B cell (primary cell): ENCODE measurements at regions not wholly inside any gene's neighbourhood (a gene's known extent, or its start where the extent isn't known, plus 50 kb on each side); places are given as distances from the start of the nearest gene placed in this dataset.

Experiments
- ATAC-seq: fragments of 200-7000 bp; cut with Tn5 transposase; one replicate; pipeline ENCODE4 v1.10.0; 2021; ENCODE audit warnings: low read depth, mild to moderate bottlenecking, moderate number of reproducible peaks, moderate library complexity
- CTCF ChIA-PET: fragments of 350-600 bp; sonication (Branson Sonifier 250); formaldehyde crosslinking; loops from one replicate; lab custom pipeline; 2021; ENCODE audit warnings: antibody characterized with exemption, inconsistent platforms; lab: Charles Lee
- POLR2A ChIA-PET: fragments of 350-600 bp; sonication (Branson Sonifier 250); formaldehyde crosslinking; loops from one replicate; lab custom pipeline; 2021; ENCODE audit warnings: antibody characterized with exemption; lab: Charles Lee
- DNase-seq: peaks from one replicate; pipeline ENCODE4 v3.0.0; 2013
- H2AFZ ChIP-seq: 2 replicates; pipeline ENCODE4 v1.6.1; 2012; ENCODE audit warnings: mild to moderate bottlenecking, low read depth, low read length; ENCODE audit not compliant: insufficient read depth, poor library complexity, severe bottlenecking
- H3K27ac ChIP-seq, 2 donors: 1 replicate in 1 of 2; 2 replicates in 1 of 2; pipeline ENCODE4 v1.5.1; 2012 to 2013; ENCODE audit warnings: low read length in 2 of 2, mild to moderate bottlenecking in 2 of 2, moderate library complexity in 1 of 2
- H3K27me3 ChIP-seq, 4 experiments: fragments of 200-600 bp in 1 of 4; sonication (generic) in 1 of 4; replicated peaks in 1 of 4; 1 replicate in 2 of 4; 2 replicates in 2 of 4; pipeline versions ENCODE4 v1.6.1 to v1.7.0; 2013 to 2016; ENCODE audit warnings: low read length in 3 of 4, mild to moderate bottlenecking in 2 of 4, mixed read lengths in 1 of 4, moderate library complexity in 1 of 4; ENCODE audit not compliant: insufficient read depth in 4 of 4, control insufficient read depth in 3 of 4; ENCODE audit errors: control extremely low read depth in 1 of 4
- H3K36me3 ChIP-seq, 2 experiments: replicated peaks in 1 of 2; 1 replicate in 1 of 2; 2 replicates in 1 of 2; pipeline versions ENCODE4 v1.6.1 to v1.7.1; 2013; ENCODE audit warnings: low read length in 1 of 2; ENCODE audit not compliant: insufficient read depth in 2 of 2, control insufficient read depth in 1 of 2; ENCODE audit errors: control extremely low read depth in 1 of 2, extremely low read depth in 1 of 2
- H3K4me1 ChIP-seq, 2 donors: fragments of 200-600 bp in 1 of 2; sonication (generic) in 1 of 2; 1 replicate in 1 of 2; 2 replicates in 1 of 2; pipeline versions ENCODE4 v1.5.1 to v1.6.1; 2013 to 2017; ENCODE audit warnings: low read length in 2 of 2; ENCODE audit not compliant: control insufficient read depth in 2 of 2, insufficient read depth in 2 of 2
- H3K4me2 ChIP-seq: replicated peaks from 2 replicates; pipeline ENCODE3; 2012; ENCODE audit warnings: mild to moderate bottlenecking, low read depth, low read length; ENCODE audit not compliant: poor library complexity, severe bottlenecking
- H3K4me3 ChIP-seq, 5 experiments: fragments of 200-600 bp in 1 of 5; sonication (generic) in 1 of 5; 1 replicate in 3 of 5; 2 replicates in 2 of 5; pipeline versions ENCODE4 v1.5.1 to v1.7.0; 2011 to 2016; ENCODE audit warnings: low read length in 4 of 5, mild to moderate bottlenecking in 4 of 5, low read depth in 2 of 5, control low read depth in 1 of 5, moderate library complexity in 1 of 5; ENCODE audit not compliant: insufficient read depth in 1 of 5; ENCODE audit errors: control extremely low read depth in 1 of 5, extremely low read depth in 1 of 5
- H3K79me2 ChIP-seq: fragments of 200-600 bp; sonication (generic); one replicate; pipeline ENCODE4 v1.6.0; 2016; ENCODE audit warnings: low read length; ENCODE audit not compliant: control insufficient read depth, insufficient read depth
- H3K9ac ChIP-seq: fragments of 200-600 bp; sonication (generic); 2 replicates; pipeline ENCODE4 v1.6.1; 2017; ENCODE audit warnings: mild to moderate bottlenecking, low read length, moderate library complexity
- H3K9me3 ChIP-seq, 3 donors: one replicate each; pipeline versions ENCODE4 v1.6.1 to v1.7.1; 2013; ENCODE audit warnings: low read length in 2 of 3; ENCODE audit not compliant: control insufficient read depth in 2 of 3, insufficient read depth in 1 of 3; ENCODE audit errors: control extremely low read depth in 1 of 3
- H4K20me1 ChIP-seq: 2 replicates; pipeline ENCODE4 v1.6.0; 2012; ENCODE audit warnings: mild to moderate bottlenecking, low read length; ENCODE audit not compliant: insufficient read depth, control insufficient read depth, poor library complexity, severe bottlenecking
- H3K27ac Mint-ChIP-seq: one replicate; pipeline ENCODE4 v1.8.0; 2021; ENCODE audit warnings: mixed read lengths
- H3K27me3 Mint-ChIP-seq: one replicate; pipeline ENCODE4 v1.8.0; 2021; ENCODE audit warnings: mixed read lengths
- H3K4me1 Mint-ChIP-seq: one replicate; pipeline ENCODE4 v1.8.0; 2021; ENCODE audit warnings: mixed read lengths
- H3K4me3 Mint-ChIP-seq: one replicate; pipeline ENCODE4 v1.8.0; 2021; ENCODE audit warnings: mixed read lengths
- H3K9me3 Mint-ChIP-seq: one replicate; pipeline ENCODE4 v1.8.0; 2022; ENCODE audit warnings: mixed read lengths; ENCODE audit not compliant: insufficient read depth
- EZH2 ChIP-seq: IDR thresholded peaks from 2 replicates; pipeline ENCODE4 v1.6.1; 2012; ENCODE audit warnings: borderline replicate concordance, low read depth, mild to moderate bottlenecking, moderate library complexity, low read length; ENCODE audit not compliant: insufficient read depth, poor library complexity, severe bottlenecking
- WGBS: methylation state at CpG from one replicate; pipeline ENCODE4 v1.1.5; 2013; ENCODE audit warnings: missing lambda C conversion rate; ENCODE audit not compliant: insufficient coverage; 5-methylcytosine and 5-hydroxymethylcytosine counted together
- intact Hi-C: fragments of 100-400 bp; cut with micrococcal nuclease; formaldehyde crosslinking; loops from one replicate; pipeline ENCODE4 v1.10.0; 2022
- TF ChIP-seq, protein P1 (sequence below): fragments of 200-600 bp; IDR thresholded peaks from one replicate; pipeline ENCODE4 v1.8.0; 2022; ENCODE audit warnings: antibody characterized with exemption, mild to moderate bottlenecking

DNA sequence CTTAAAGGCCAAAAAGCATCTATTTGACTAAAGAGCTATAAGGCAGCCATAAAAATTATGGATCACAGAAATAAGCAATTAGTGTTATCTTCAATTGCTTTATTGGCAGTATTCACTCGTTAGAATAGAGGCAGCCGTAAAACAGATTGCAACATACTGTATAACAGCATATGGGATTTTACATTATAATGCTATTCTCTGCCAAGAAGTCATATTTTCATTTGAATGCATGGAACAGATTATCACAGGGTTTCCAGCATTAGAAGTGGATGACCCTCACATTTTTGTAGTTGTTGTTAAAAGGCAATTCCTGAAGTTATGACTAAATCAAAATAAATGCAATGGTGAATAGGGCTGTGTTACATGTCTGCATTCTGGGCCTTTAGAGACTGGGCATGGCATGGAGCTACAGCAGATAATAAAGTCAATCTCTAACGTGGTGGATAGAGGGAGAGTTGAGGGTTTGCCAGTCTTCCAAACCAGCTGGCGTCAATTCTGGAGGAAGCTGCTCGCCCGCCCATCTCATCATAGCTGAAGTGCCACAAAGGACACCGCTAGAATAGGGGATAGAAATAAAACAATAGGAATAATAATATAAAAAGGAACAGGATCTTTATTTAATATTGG, 155.4 kb upstream of the VRK2 start:
- no peak for DNase-seq
- Histone ChIP-seq H3K27me3 (no peaks in the 10 kb centered on the region), H3K4me3 (no peak overlapping the region), H3K79me2 (no peaks in the 10 kb centered on the region), H2AFZ (no peak overlapping the region), H3K4me1 (no peaks in the 10 kb centered on the region), H3K27ac (no peak overlapping the region), H3K36me3 (no peaks in the 10 kb centered on the region), H3K9ac (no peak overlapping the region), H3K4me2 (no peak overlapping the region), H3K9me3 (no peaks in the 10 kb centered on the region), H4K20me1 (no peaks in the 10 kb centered on the region)
- intact Hi-C loops = no loop called here
- Mint-ChIP-seq H3K9me3 (no peaks in the 10 kb centered on the region), H3K4me1 (peaks cover 15% of the 10 kb centered on the region), H3K27ac (no peak overlapping the region), H3K4me3 (no peak overlapping the region), H3K27me3 (no peaks in the 10 kb centered on the region)
- TF ChIP-seq EZH2 = no peak
- TF ChIP-seq, protein P1, sequence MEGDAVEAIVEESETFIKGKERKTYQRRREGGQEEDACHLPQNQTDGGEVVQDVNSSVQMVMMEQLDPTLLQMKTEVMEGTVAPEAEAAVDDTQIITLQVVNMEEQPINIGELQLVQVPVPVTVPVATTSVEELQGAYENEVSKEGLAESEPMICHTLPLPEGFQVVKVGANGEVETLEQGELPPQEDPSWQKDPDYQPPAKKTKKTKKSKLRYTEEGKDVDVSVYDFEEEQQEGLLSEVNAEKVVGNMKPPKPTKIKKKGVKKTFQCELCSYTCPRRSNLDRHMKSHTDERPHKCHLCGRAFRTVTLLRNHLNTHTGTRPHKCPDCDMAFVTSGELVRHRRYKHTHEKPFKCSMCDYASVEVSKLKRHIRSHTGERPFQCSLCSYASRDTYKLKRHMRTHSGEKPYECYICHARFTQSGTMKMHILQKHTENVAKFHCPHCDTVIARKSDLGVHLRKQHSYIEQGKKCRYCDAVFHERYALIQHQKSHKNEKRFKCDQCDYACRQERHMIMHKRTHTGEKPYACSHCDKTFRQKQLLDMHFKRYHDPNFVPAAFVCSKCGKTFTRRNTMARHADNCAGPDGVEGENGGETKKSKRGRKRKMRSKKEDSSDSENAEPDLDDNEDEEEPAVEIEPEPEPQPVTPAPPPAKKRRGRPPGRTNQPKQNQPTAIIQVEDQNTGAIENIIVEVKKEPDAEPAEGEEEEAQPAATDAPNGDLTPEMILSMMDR = no peak
- WGBS = 100% methylated on average over 1 of the region's 7 CpGs
- ATAC-seq = no peak
- ChIA-PET POLR2A (no interaction called here), CTCF (no interaction called here)

DNA sequence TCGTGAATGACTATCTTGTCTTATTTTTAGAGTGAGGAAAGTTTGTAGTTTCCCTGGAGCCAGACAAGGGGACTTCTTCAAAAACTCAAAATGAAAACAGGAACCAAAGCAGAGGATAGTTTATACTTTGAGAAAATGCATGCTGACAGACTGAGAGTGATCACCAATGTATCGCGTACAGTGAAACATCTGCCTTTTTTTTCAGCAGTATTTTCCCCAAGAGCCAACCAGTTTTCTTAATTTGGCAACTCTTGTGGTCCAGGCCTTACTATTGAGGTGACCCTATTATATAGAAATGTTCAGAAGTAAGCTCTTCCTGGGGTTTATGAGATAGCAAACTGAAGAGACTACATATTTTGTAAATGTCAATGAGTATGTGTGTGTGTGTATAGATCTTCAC, 153.7 kb upstream of the VRK2 start:
- Histone ChIP-seq H3K4me1 (no peaks in the 10 kb centered on the region), H2AFZ (no peak overlapping the region), H3K36me3 (no peaks in the 10 kb centered on the region), H3K27ac (no peak overlapping the region), H3K79me2 (no peaks in the 10 kb centered on the region), H3K27me3 (no peaks in the 10 kb centered on the region), H3K9me3 (no peaks in the 10 kb centered on the region), H3K4me2 (peak overlapping the region; percentile 5), H3K4me3 (no peak overlapping the region), H3K9ac (no peak overlapping the region), H4K20me1 (no peaks in the 10 kb centered on the region)
- ChIA-PET POLR2A (no interaction called here), CTCF (interaction anchor here (2.1 kb wide), 1 partner anchor 12 kb away, joined by 9 read pairs; no protein-coding TSS in a partner anchor)
- intact Hi-C loops = no loop called here
- ATAC-seq (no peak), DNase-seq (peak; percentile 8)
- no peak overlapping the region for H3K4me3 Mint-ChIP-seq
- WGBS = no CpG with 5 or more reads among the region's 3 CpGs
- H3K27me3 Mint-ChIP-seq = no peaks in the 10 kb centered on the region
- no peak for TF ChIP-seq EZH2
- TF ChIP-seq, protein P1 = no peak
- no peak overlapping the region for H3K27ac Mint-ChIP-seq
- no peaks in the 10 kb centered on the region for H3K9me3 Mint-ChIP-seq
- peaks cover 15% of the 10 kb centered on the region for H3K4me1 Mint-ChIP-seq
